HCT116 (cell line): ENCODE measurements at regions not wholly inside any gene's neighbourhood (a gene's known extent, or its start where the extent isn't known, plus 50 kb on each side); places are given as distances from the start of the nearest gene placed in this dataset.

Experiments
- ATAC-seq: fragments of 200-7000 bp; cut with Tn5 transposase; 2 replicates; pipeline ENCODE4 v1.9.1; 2020; ENCODE audit warnings: mild to moderate bottlenecking, moderate library complexity
- BruUV-seq: library from RNA; stranded (reverse); fragments of 400-500 nt; replicated peaks from 2 replicates; lab custom pipeline; 2021; lab: Mats Ljungman, UMichigan
- CTCF ChIA-PET: fragments of 300-600 bp; sonication (Branson Sonifier 250); formaldehyde crosslinking; loops from one replicate; lab custom pipeline; 2021; ENCODE audit warnings: antibody characterized with exemption; lab: Charles Lee
- POLR2A ChIA-PET: fragments of 300-600, 350-600 bp; sonication (Branson Sonifier 250); formaldehyde crosslinking; loops from one replicate; lab custom pipeline; 2021; ENCODE audit warnings: antibody characterized with exemption; lab: Charles Lee
- RAD21 ChIA-PET, 2 experiments: fragments of 300-600 bp; sonication (Branson Sonifier 250); formaldehyde crosslinking; loops; one replicate each; lab custom pipeline; 2023; ENCODE audit warnings: low total read pairs in 2 of 2; ENCODE audit not compliant: uncharacterized antibody in 2 of 2, unreplicated experiment in 2 of 2, low non-redundant PET in 1 of 2; lab: Charles Lee
- DNase-seq: peaks from one replicate; pipeline ENCODE4 v3.0.0-alpha.2; 2010; ENCODE audit warnings: low read depth, low spot score
- H2AFZ ChIP-seq: fragments of 200-600 bp; shearing (Covaris generic), sonication (generic); 2 replicates; pipeline ENCODE4 v1.6.1; 2017; ENCODE audit warnings: low read depth, mixed run types, mixed read lengths, antibody characterized with exemption, low read length; ENCODE audit not compliant: poor library complexity, severe bottlenecking
- H3K27ac ChIP-seq: 2 replicates; pipeline ENCODE4 v1.5.1; 2012; ENCODE audit warnings: low read depth, low read length
- H3K27me3 ChIP-seq: fragments of 200-600 bp; sonication (generic); 2 replicates; pipeline ENCODE4 v1.6.1; 2016; ENCODE audit warnings: mixed run types, low read length, mixed read lengths; ENCODE audit not compliant: insufficient read depth
- H3K36me3 ChIP-seq, 2 experiments: fragments of 200-500 bp in 1 of 2; fragments of 200-600 bp in 1 of 2; sonication (Bioruptor generic) in 1 of 2; sonication (generic) in 1 of 2; 2 replicates each; pipeline versions ENCODE4 v1.5.1 to v1.6.1; 2014 to 2016; ENCODE audit warnings: low read length in 2 of 2, inconsistent platforms in 1 of 2, mixed read lengths in 1 of 2, mixed run types in 1 of 2; ENCODE audit not compliant: insufficient read depth in 2 of 2, control insufficient read depth in 1 of 2
- H3K4me1 ChIP-seq, 2 experiments: fragments of 200-600 bp in 1 of 2; sonication (generic) in 1 of 2; 2 replicates each; pipeline versions ENCODE4 v1.5.1 to v1.6.1; 2012 to 2017; ENCODE audit warnings: low read length in 2 of 2, inconsistent platforms in 1 of 2, mild to moderate bottlenecking in 1 of 2, mixed read lengths in 1 of 2, mixed run types in 1 of 2, moderate library complexity in 1 of 2; ENCODE audit not compliant: insufficient read depth in 2 of 2, control insufficient read depth in 1 of 2
- H3K4me2 ChIP-seq: fragments of 200-600 bp; sonication (generic); 2 replicates; pipeline ENCODE4 v1.6.1; 2017; ENCODE audit warnings: mixed run types, low read length, mixed read lengths
- H3K4me3 ChIP-seq, 2 experiments: fragments of 200-600 bp in 1 of 2; sonication (generic) in 1 of 2; replicated peaks in 1 of 2; 2 replicates each; pipeline ENCODE4 v1.5.1; 2011 to 2016; ENCODE audit warnings: low read length in 2 of 2, control low read depth in 1 of 2, low read depth in 1 of 2, mild to moderate bottlenecking in 1 of 2, mixed read lengths in 1 of 2, mixed run types in 1 of 2
- H3K79me2 ChIP-seq: fragments of 200-600 bp; sonication (generic); 2 replicates; pipeline ENCODE4 v1.6.1; 2017; ENCODE audit warnings: mild to moderate bottlenecking, mixed run types, low read length, moderate library complexity, mixed read lengths; ENCODE audit not compliant: insufficient read depth
- H3K9ac ChIP-seq: fragments of 200-600 bp; sonication (generic); 2 replicates; pipeline ENCODE4 v1.6.1; 2016; ENCODE audit warnings: low read length, mixed read lengths
- H3K9me2 ChIP-seq: fragments of 200-600 bp; sonication (generic), shearing (Covaris generic); 2 replicates; pipeline ENCODE4 v1.6.1; 2017; ENCODE audit warnings: mixed run types, mild to moderate bottlenecking, moderate library complexity; ENCODE audit not compliant: insufficient read depth
- H3K9me3 ChIP-seq, 2 experiments: fragments of 200-500 bp in 1 of 2; fragments of 200-600 bp in 1 of 2; sonication (Bioruptor generic) in 1 of 2; sonication (generic) in 1 of 2; 2 replicates each; pipeline ENCODE4 v1.6.1; 2014 to 2017; ENCODE audit warnings: low read length in 2 of 2, mixed read lengths in 2 of 2, inconsistent platforms in 1 of 2, low read depth in 1 of 2, mild to moderate bottlenecking in 1 of 2, mixed run types in 1 of 2, moderate library complexity in 1 of 2; ENCODE audit not compliant: control insufficient read depth in 1 of 2, insufficient read depth in 1 of 2
- H4K20me1 ChIP-seq: fragments of 200-600 bp; sonication (generic), shearing (Covaris generic); 2 replicates; pipeline ENCODE4 v1.6.1; 2017; ENCODE audit warnings: mixed run types, mild to moderate bottlenecking, moderate library complexity; ENCODE audit not compliant: insufficient read depth
- CBX3 ChIP-seq: IDR thresholded peaks from 2 replicates; pipeline ENCODE4 v1.6.1; 2012; ENCODE audit warnings: low read depth
- CTCF ChIP-seq, 3 experiments: fragments of 200-600 bp in 1 of 3; sonication (generic) in 1 of 3; IDR thresholded peaks in 2 of 3; conservative IDR thresholded peaks in 1 of 3; 2 replicates each; pipeline ENCODE4 v1.5.1; 2012 to 2017; ENCODE audit warnings: low read depth in 2 of 3, low read length in 2 of 3, antibody characterized with exemption in 1 of 3, borderline replicate concordance in 1 of 3, control low read depth in 1 of 3, mild to moderate bottlenecking in 1 of 3, mixed read lengths in 1 of 3, mixed run types in 1 of 3, moderate library complexity in 1 of 3; ENCODE audit not compliant: insufficient read depth in 1 of 3
- EGR1 ChIP-seq: IDR thresholded peaks from 2 replicates; pipeline ENCODE4 v1.6.1; 2012; ENCODE audit warnings: low read depth
- EZH2 ChIP-seq: fragments of 200-600 bp; sonication (generic); IDR thresholded peaks from 2 replicates; pipeline ENCODE4 v1.6.1; 2017; ENCODE audit warnings: antibody characterized with exemption, mixed run types
- EZH2phosphoT487 ChIP-seq: fragments of 200-600 bp; IDR thresholded peaks from 2 replicates; pipeline ENCODE4 v1.6.1; 2018; ENCODE audit warnings: antibody characterized with exemption, borderline replicate concordance
- FOSL1 ChIP-seq: IDR thresholded peaks from 2 replicates; pipeline ENCODE4 v1.6.1; 2012; ENCODE audit warnings: low read depth
- MAX ChIP-seq: IDR thresholded peaks from 2 replicates; pipeline ENCODE4 v1.6.1; 2012
- POLR2A ChIP-seq: IDR thresholded peaks from 2 replicates; pipeline ENCODE4 v1.7.0; 2011; ENCODE audit warnings: borderline replicate concordance; ENCODE audit not compliant: insufficient read depth, insufficient read length; ENCODE audit errors: extremely low read depth
- RAD21 ChIP-seq: IDR thresholded peaks from 2 replicates; pipeline ENCODE4 v1.6.1; 2012; ENCODE audit warnings: low read depth, mild to moderate bottlenecking
- SIN3A ChIP-seq: IDR thresholded peaks from 2 replicates; pipeline ENCODE4 v1.6.1; 2012; ENCODE audit warnings: low read depth
- SP1 ChIP-seq: IDR thresholded peaks from 2 replicates; pipeline ENCODE4 v1.6.1; 2012; ENCODE audit warnings: low read depth
- SRF ChIP-seq: IDR thresholded peaks from 2 replicates; pipeline ENCODE4 v1.6.1; 2012; ENCODE audit warnings: low read depth
- TCF7L2 ChIP-seq: IDR thresholded peaks from 2 replicates; pipeline ENCODE4 v1.7.0; 2011; ENCODE audit warnings: borderline replicate concordance, inconsistent platforms; ENCODE audit not compliant: insufficient read depth, insufficient read length; ENCODE audit errors: extremely low read depth
- YY1 ChIP-seq: IDR thresholded peaks from 2 replicates; pipeline ENCODE4 v1.6.1; 2011; ENCODE audit warnings: low read length, low read depth, moderate library complexity, mild to moderate bottlenecking; ENCODE audit not compliant: insufficient replicate concordance; ENCODE audit errors: extremely low read depth
- ZFX ChIP-seq: fragments of 450-650 bp; IDR thresholded peaks from 2 replicates; pipeline ENCODE4 v1.6.1; 2017
- intact Hi-C: fragments of 100-400 bp; cut with micrococcal nuclease; formaldehyde crosslinking; loops from 2 replicates; pipeline ENCODE4 v1.10.0; 2022
- TF ChIP-seq, protein P1 (sequence below): IDR thresholded peaks from 2 replicates; pipeline ENCODE4 v1.6.1; 2012; ENCODE audit warnings: low read depth

- no peaks in the 10 kb centered on the region for H3K4me1 ChIP-seq
- no peak overlapping the region for H2AFZ ChIP-seq
- ChIA-PET CTCF (no interaction called here), POLR2A (no interaction called here), RAD21 (no interaction called here)
- intact Hi-C loops = no loop called here
- H3K27me3 ChIP-seq = no peaks in the 10 kb centered on the region
- no peaks in the 10 kb centered on the region for H3K79me2 ChIP-seq
- H3K9me2 ChIP-seq = no peaks in the 10 kb centered on the region
- no peak overlapping the region for H3K9ac ChIP-seq
- DNase-seq (no peak), ATAC-seq (no peak)
- no peaks in the 10 kb centered on the region for H4K20me1 ChIP-seq
- H3K36me3 ChIP-seq = no peaks in the 10 kb centered on the region
- H3K27ac ChIP-seq = no peak overlapping the region
- no peaks in the 10 kb centered on the region for H3K9me3 ChIP-seq
- H3K4me3 ChIP-seq = no peak overlapping the region
- BruUV-seq = no TSS peak
- TF ChIP-seq MAX (no peak), CBX3 (no peak), ZFX (no peak), RAD21 (no peak), EZH2phosphoT487 (no peak), FOSL1 (no peak), YY1 (no peak), SRF (no peak), SIN3A (no peak), SP1 (no peak), CTCF (IDR thresholded peaks at IDR 0.05 in 2 of 3, conservative IDR thresholded peaks at IDR 0.05 in 1 of 3; ENCODE audit: borderline replicate concordance in 1 of 3, insufficient read depth in 1 of 3, low read depth in 2 of 3, low read length in 2 of 3) (no peak), EGR1 (no peak), POLR2A (no peak), TCF7L2 (no peak), EZH2 (no peak)
- TF ChIP-seq, protein P1, sequence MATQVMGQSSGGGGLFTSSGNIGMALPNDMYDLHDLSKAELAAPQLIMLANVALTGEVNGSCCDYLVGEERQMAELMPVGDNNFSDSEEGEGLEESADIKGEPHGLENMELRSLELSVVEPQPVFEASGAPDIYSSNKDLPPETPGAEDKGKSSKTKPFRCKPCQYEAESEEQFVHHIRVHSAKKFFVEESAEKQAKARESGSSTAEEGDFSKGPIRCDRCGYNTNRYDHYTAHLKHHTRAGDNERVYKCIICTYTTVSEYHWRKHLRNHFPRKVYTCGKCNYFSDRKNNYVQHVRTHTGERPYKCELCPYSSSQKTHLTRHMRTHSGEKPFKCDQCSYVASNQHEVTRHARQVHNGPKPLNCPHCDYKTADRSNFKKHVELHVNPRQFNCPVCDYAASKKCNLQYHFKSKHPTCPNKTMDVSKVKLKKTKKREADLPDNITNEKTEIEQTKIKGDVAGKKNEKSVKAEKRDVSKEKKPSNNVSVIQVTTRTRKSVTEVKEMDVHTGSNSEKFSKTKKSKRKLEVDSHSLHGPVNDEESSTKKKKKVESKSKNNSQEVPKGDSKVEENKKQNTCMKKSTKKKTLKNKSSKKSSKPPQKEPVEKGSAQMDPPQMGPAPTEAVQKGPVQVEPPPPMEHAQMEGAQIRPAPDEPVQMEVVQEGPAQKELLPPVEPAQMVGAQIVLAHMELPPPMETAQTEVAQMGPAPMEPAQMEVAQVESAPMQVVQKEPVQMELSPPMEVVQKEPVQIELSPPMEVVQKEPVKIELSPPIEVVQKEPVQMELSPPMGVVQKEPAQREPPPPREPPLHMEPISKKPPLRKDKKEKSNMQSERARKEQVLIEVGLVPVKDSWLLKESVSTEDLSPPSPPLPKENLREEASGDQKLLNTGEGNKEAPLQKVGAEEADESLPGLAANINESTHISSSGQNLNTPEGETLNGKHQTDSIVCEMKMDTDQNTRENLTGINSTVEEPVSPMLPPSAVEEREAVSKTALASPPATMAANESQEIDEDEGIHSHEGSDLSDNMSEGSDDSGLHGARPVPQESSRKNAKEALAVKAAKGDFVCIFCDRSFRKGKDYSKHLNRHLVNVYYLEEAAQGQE = no peak
- H3K4me2 ChIP-seq = no peak overlapping the region
Measured at GRCh38 chr10:131738396-131738735, 162.4 kb upstream of the PPP2R2D start.
